ENCODE measurements at regions not wholly inside any gene's neighbourhood (a gene's known extent, or its start where the extent isn't known, plus 50 kb on each side); places are given as distances from the start of the nearest gene placed in this dataset.
"Not testable (repeated sequence)": the region's sequence is repeated elsewhere in the genome, so short reads cannot be mapped to it uniquely, and the experiment has no call there.

DNA sequence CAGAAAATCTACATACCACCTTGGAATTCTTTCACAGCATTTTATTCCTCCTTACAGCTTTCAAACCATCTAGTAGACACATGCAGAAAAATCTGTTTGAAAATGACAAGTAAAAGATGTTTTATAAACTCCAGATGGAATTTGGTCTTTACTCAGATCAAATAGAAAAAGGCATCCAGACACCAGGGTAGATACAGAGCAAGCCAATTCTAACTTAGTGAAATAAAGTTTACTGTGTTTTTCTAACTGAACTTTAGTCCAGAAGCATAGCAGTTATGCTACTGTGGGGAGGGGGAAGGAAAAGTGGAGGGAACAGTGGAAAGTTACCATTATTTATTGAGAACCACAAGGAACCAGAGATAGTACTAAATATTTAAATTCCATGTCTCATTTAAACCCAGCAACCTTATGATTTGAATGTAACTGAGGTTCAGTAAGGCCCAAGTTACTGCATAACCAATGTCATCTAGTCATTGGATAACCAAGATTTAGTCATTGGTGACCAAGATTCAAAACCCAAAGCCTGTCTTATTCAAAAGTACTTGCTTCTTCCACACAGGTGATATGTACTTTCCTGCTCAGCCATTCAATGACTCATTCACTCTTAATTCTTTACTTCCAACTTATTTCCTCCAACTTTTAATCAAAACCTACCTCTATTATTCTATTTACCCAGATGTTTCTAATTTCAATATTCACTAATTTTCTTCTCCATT, 57.7 kb downstream of the RAD51AP2 start:
- Histone ChIP-seq H3K4me3 (ENCODE audit: low read depth, low read length) (no peak overlapping the region), H3K9me3 (ENCODE audit: control insufficient read depth, insufficient read depth, low read length) (no peaks in the 10 kb centered on the region), H3K27me3 (ENCODE audit: control insufficient read depth, insufficient read depth, low read length) (no peaks in the 10 kb centered on the region), H3K27ac (ENCODE audit: low read depth, low read length) (no peak overlapping the region)
- ChIA-PET POLR2A (no interaction called here), CTCF (interaction anchor here (1.4 to 2.2 kb wide), 2 partner anchors 11 to 210 kb away, joined by 6 to 8 read pairs; no protein-coding TSS in a partner anchor)
- DNase-seq (ENCODE audit: low read depth, low spot score): no peak
- TF ChIP-seq, protein P1, sequence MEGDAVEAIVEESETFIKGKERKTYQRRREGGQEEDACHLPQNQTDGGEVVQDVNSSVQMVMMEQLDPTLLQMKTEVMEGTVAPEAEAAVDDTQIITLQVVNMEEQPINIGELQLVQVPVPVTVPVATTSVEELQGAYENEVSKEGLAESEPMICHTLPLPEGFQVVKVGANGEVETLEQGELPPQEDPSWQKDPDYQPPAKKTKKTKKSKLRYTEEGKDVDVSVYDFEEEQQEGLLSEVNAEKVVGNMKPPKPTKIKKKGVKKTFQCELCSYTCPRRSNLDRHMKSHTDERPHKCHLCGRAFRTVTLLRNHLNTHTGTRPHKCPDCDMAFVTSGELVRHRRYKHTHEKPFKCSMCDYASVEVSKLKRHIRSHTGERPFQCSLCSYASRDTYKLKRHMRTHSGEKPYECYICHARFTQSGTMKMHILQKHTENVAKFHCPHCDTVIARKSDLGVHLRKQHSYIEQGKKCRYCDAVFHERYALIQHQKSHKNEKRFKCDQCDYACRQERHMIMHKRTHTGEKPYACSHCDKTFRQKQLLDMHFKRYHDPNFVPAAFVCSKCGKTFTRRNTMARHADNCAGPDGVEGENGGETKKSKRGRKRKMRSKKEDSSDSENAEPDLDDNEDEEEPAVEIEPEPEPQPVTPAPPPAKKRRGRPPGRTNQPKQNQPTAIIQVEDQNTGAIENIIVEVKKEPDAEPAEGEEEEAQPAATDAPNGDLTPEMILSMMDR (IDR thresholded peaks at IDR 0.05; ENCODE audit: low read depth, low read length): no peak

- H3K4me3 ChIP-seq (ENCODE audit: low read depth, low read length): no peak overlapping the region
- H3K27ac ChIP-seq (ENCODE audit: low read depth, low read length): no peak overlapping the region
- TF ChIP-seq, protein P1 (IDR thresholded peaks at IDR 0.05; ENCODE audit: low read depth, low read length): no peak
- H3K27me3 ChIP-seq (ENCODE audit: control insufficient read depth, insufficient read depth, low read length): peaks cover 3% of the 10 kb centered on the region
- ChIA-PET CTCF (no interaction called here), POLR2A (no interaction called here)
- H3K9me3 ChIP-seq (ENCODE audit: control insufficient read depth, insufficient read depth, low read length): no peaks in the 10 kb centered on the region
- no peak for DNase-seq (ENCODE audit: low read depth, low spot score)
These were observed 62.9 kb downstream of the RAD51AP2 start for GRCh38 chr2:17455343-17455742.

DNA sequence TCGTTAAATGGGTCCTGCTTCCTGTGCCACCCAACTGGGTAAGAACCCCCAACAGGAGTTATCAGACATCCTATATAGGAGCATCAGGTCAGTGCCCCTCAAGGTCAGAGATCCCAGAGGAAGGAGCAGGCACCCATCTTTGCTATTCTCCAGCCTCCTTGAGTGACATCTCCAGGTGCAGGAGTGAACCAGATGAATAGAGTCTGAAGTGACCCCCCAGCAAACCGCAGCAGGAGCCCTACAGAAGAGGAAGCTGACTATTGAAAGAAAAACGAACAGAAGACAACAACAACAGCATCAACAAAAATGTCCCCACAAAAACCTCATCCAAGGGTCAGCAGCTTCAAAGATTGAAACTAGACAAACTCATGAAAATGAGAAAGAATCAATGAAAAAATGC, 72.0 kb downstream of the RAD51AP2 start:
- H3K27ac ChIP-seq (ENCODE audit: low read depth, low read length); DNase-seq (ENCODE audit: low read depth, low spot score); H3K4me3 ChIP-seq (ENCODE audit: low read depth, low read length); CTCF ChIA-PET; H3K27me3 ChIP-seq (ENCODE audit: control insufficient read depth, insufficient read depth, low read length); POLR2A ChIA-PET; H3K9me3 ChIP-seq (ENCODE audit: control insufficient read depth, insufficient read depth, low read length): not testable (repeated sequence)

GRCh38 chr2:17445744-17446143, 72.5 kb downstream of the RAD51AP2 start:
- ChIA-PET CTCF (no interaction called here), POLR2A (no interaction called here)
- TF ChIP-seq, protein P1 (IDR thresholded peaks at IDR 0.05; ENCODE audit: low read depth, low read length): no peak
- H3K27ac ChIP-seq (ENCODE audit: low read depth, low read length): no peak overlapping the region
- H3K4me3 ChIP-seq (ENCODE audit: low read depth, low read length): no peak overlapping the region
- H3K9me3 ChIP-seq (ENCODE audit: control insufficient read depth, insufficient read depth, low read length): no peaks in the 10 kb centered on the region
- no peak for DNase-seq (ENCODE audit: low read depth, low spot score)
- H3K27me3 ChIP-seq (ENCODE audit: control insufficient read depth, insufficient read depth, low read length): no peaks in the 10 kb centered on the region

- Histone ChIP-seq H3K27me3 (ENCODE audit: control insufficient read depth, insufficient read depth, low read length) (no peaks in the 10 kb centered on the region), H3K27ac (ENCODE audit: low read depth, low read length) (no peak overlapping the region), H3K4me3 (ENCODE audit: low read depth, low read length) (no peak overlapping the region), H3K9me3 (ENCODE audit: control insufficient read depth, insufficient read depth, low read length) (no peaks in the 10 kb centered on the region)
- POLR2A ChIA-PET: no interaction called here
- TF ChIP-seq, protein P1 (IDR thresholded peaks at IDR 0.05; ENCODE audit: low read depth, low read length): no peak
- CTCF ChIA-PET: no interaction called here
- no peak for DNase-seq (ENCODE audit: low read depth, low spot score)
These were observed 75.9 kb downstream of the RAD51AP2 start for GRCh38 chr2:17442334-17442733.

All from AG04450 (cell line).